ENCODE measurements at regions not wholly inside any gene's neighbourhood (a gene's known extent, or its start where the extent isn't known, plus 50 kb on each side); places are given as distances from the start of the nearest gene placed in this dataset.

DNA sequence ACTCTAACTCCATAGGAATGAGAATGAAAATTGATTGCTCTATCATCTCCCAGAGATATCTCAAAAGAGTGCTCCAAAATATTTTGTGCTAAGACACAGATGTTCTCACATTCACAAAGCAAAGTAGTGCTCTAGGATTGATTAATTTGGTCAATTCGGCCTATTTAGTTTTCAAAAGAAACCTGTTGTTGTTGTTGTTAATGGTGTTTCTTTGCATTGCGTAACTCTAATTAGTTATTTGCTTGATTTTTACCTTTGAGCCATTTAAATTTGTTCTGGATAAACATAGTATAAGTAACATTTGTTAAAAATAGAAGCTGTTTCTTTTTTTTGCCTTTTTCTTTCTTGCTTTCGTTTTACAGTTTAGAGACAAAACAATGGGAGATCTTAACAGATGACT lies 382.5 kb downstream of the CAAP1 start:
- no peaks in the 10 kb centered on the region for H3K36me3 ChIP-seq (ENCODE audit: control insufficient read depth in 2 of 2, insufficient read depth in 1 of 2, low read length in 2 of 2)
- no peak overlapping the region for H3K4me3 ChIP-seq (ENCODE audit: low read depth, low read length)
- CTCF ChIA-PET = no interaction called here
- no peaks in the 10 kb centered on the region for H3K9me3 ChIP-seq (ENCODE audit: control insufficient read depth, insufficient read depth, low read depth, low read length)
- TF ChIP-seq, protein P1, sequence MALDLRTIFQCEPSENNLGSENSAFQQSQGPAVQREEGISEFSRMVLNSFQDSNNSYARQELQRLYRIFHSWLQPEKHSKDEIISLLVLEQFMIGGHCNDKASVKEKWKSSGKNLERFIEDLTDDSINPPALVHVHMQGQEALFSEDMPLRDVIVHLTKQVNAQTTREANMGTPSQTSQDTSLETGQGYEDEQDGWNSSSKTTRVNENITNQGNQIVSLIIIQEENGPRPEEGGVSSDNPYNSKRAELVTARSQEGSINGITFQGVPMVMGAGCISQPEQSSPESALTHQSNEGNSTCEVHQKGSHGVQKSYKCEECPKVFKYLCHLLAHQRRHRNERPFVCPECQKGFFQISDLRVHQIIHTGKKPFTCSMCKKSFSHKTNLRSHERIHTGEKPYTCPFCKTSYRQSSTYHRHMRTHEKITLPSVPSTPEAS (tag by site-specific recombination; IDR thresholded peaks at IDR 0.05) = no peak
- TF ChIP-seq, protein P2, sequence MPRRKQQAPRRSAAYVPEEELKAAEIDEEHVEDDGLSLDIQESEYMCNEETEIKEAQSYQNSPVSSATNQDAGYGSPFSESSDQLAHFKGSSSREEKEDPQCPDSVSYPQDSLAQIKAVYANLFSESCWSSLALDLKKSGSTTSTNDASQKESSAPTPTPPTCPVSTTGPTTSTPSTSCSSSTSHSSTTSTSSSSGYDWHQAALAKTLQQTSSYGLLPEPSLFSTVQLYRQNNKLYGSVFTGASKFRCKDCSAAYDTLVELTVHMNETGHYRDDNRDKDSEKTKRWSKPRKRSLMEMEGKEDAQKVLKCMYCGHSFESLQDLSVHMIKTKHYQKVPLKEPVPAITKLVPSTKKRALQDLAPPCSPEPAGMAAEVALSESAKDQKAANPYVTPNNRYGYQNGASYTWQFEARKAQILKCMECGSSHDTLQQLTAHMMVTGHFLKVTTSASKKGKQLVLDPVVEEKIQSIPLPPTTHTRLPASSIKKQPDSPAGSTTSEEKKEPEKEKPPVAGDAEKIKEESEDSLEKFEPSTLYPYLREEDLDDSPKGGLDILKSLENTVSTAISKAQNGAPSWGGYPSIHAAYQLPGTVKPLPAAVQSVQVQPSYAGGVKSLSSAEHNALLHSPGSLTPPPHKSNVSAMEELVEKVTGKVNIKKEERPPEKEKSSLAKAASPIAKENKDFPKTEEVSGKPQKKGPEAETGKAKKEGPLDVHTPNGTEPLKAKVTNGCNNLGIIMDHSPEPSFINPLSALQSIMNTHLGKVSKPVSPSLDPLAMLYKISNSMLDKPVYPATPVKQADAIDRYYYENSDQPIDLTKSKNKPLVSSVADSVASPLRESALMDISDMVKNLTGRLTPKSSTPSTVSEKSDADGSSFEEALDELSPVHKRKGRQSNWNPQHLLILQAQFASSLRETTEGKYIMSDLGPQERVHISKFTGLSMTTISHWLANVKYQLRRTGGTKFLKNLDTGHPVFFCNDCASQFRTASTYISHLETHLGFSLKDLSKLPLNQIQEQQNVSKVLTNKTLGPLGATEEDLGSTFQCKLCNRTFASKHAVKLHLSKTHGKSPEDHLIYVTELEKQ (tag by site-specific recombination; IDR thresholded peaks at IDR 0.05; ENCODE audit: borderline replicate concordance) = no peak
- TF ChIP-seq ZNF473 (tag by site-specific recombination; IDR thresholded peaks at IDR 0.05) = no peak
- TF ChIP-seq, protein P3, sequence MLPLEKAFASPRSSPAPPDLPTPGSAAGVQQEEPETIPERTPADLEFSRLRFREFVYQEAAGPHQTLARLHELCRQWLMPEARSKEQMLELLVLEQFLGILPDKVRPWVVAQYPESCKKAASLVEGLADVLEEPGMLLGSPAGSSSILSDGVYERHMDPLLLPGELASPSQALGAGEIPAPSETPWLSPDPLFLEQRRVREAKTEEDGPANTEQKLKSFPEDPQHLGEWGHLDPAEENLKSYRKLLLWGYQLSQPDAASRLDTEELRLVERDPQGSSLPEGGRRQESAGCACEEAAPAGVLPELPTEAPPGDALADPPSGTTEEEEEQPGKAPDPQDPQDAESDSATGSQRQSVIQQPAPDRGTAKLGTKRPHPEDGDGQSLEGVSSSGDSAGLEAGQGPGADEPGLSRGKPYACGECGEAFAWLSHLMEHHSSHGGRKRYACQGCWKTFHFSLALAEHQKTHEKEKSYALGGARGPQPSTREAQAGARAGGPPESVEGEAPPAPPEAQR (tag by site-specific recombination; IDR thresholded peaks at IDR 0.05) = no peak
- TF ChIP-seq HOXC10 (CRISPR knock-in tag; IDR thresholded peaks at IDR 0.05) = no peak
- no peak for TF ChIP-seq ZSCAN23 (tag by site-specific recombination; IDR thresholded peaks at IDR 0.05)
- TF ChIP-seq ZNF768 (tag by site-specific recombination; IDR thresholded peaks at IDR 0.05) = no peak
- TF ChIP-seq BCL11A (tag by site-specific recombination; IDR thresholded peaks at IDR 0.05; ENCODE audit: low read depth) = no peak
- TF ChIP-seq, protein P4, sequence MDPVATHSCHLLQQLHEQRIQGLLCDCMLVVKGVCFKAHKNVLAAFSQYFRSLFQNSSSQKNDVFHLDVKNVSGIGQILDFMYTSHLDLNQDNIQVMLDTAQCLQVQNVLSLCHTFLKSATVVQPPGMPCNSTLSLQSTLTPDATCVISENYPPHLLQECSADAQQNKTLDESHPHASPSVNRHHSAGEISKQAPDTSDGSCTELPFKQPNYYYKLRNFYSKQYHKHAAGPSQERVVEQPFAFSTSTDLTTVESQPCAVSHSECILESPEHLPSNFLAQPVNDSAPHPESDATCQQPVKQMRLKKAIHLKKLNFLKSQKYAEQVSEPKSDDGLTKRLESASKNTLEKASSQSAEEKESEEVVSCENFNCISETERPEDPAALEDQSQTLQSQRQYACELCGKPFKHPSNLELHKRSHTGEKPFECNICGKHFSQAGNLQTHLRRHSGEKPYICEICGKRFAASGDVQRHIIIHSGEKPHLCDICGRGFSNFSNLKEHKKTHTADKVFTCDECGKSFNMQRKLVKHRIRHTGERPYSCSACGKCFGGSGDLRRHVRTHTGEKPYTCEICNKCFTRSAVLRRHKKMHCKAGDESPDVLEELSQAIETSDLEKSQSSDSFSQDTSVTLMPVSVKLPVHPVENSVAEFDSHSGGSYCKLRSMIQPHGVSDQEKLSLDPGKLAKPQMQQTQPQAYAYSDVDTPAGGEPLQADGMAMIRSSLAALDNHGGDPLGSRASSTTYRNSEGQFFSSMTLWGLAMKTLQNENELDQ (tag by site-specific recombination; IDR thresholded peaks at IDR 0.05; ENCODE audit: low read depth) = no peak
- TF ChIP-seq ZNF24 (tag by site-specific recombination; IDR thresholded peaks at IDR 0.05) = no peak
- TF ChIP-seq ZBTB20 (tag by site-specific recombination; IDR thresholded peaks at IDR 0.05) = no peak
- no peak for TF ChIP-seq HOXD13 (CRISPR knock-in tag; IDR thresholded peaks at IDR 0.05; ENCODE audit: borderline replicate concordance)
- H3K4me1 ChIP-seq (ENCODE audit: control insufficient read depth, insufficient read depth, low read length) = no peaks in the 10 kb centered on the region
- POLR2A ChIA-PET = no interaction called here
- no peak overlapping the region for H3K27ac ChIP-seq (ENCODE audit: extremely low read depth, low read depth, low read length)

DNA sequence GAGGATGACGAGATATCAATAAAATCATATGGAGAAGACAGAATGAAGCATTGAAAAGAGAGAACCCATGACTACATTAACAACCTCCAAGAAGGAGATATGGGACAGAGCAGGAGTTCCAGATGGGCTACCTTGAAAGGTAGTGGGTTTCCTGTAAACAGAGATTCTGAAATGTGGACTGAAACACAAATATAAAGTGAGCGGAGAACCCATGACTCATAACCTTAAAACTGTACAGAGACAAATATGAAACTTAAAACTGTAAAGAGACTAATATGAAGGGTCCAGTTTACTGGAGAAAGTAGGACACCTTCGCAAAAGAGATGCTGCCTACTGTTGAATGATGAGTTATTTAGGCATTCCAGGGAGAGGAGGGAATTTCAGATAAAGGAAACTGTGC lies 383.7 kb downstream of the CAAP1 start:
- Histone ChIP-seq H3K27ac (ENCODE audit: extremely low read depth, low read depth, low read length) (no peak overlapping the region), H3K36me3 (ENCODE audit: control insufficient read depth in 2 of 2, insufficient read depth in 1 of 2, low read length in 2 of 2) (no peaks in the 10 kb centered on the region), H3K4me1 (ENCODE audit: control insufficient read depth, insufficient read depth, low read length) (no peaks in the 10 kb centered on the region), H3K9me3 (ENCODE audit: control insufficient read depth, insufficient read depth, low read depth, low read length) (no peaks in the 10 kb centered on the region), H3K4me3 (ENCODE audit: low read depth, low read length) (no peak overlapping the region)
- ChIA-PET POLR2A (no interaction called here), CTCF (no interaction called here)
- TF ChIP-seq ZNF792 (tag by site-specific recombination; IDR thresholded peaks at IDR 0.05) (no peak), KLF9 (tag by site-specific recombination; IDR thresholded peaks at IDR 0.05; ENCODE audit: low read depth) (no peak), ZNF561 (tag by site-specific recombination; IDR thresholded peaks at IDR 0.05; ENCODE audit: borderline replicate concordance) (no peak)

All from HEK293 (cell line).